HG03520 (cell line): ENCODE measurements at regions not wholly inside any gene's neighbourhood (a gene's known extent, or its start where the extent isn't known, plus 50 kb on each side); places are given as distances from the start of the nearest gene placed in this dataset.

Source experiments
- ATAC-seq: cut with Tn5 transposase; IDR thresholded peaks from one replicate; pipeline ENCODE4 v1.9.1; 2021; ENCODE audit warnings: mild to moderate bottlenecking, moderate library complexity; ENCODE audit not compliant: unreplicated experiment

GRCh38 chr9:16128003-16128402 is 575.2 kb downstream of the CCDC171 start:
- ATAC-seq: no peak

- no peak for ATAC-seq
Measured at GRCh38 chr9:16131264-16131663, 578.4 kb downstream of the CCDC171 start.

GRCh38 chr9:16132513-16132912 is 579.7 kb downstream of the CCDC171 start:
- no peak for ATAC-seq

DNA sequence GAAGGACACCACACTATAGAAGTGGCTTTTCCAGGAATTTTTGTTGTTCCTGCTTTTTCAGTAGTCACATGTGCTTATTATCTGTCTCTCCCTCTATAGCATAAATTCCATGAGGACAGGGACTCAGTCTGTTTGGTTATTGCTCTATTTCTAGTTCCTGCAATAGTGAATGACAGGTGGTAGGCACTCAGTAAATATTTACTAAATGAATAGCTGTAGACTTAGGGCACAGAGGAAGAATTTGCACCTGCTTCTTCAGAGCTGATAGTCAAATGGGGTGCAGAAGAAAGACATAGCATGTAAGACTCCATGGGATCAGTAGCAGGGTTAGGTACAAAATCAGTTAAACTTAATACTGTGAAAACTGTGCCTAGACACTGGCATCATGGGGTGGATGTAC is 580.2 kb downstream of the CCDC171 start:
- ATAC-seq: no peak

DNA sequence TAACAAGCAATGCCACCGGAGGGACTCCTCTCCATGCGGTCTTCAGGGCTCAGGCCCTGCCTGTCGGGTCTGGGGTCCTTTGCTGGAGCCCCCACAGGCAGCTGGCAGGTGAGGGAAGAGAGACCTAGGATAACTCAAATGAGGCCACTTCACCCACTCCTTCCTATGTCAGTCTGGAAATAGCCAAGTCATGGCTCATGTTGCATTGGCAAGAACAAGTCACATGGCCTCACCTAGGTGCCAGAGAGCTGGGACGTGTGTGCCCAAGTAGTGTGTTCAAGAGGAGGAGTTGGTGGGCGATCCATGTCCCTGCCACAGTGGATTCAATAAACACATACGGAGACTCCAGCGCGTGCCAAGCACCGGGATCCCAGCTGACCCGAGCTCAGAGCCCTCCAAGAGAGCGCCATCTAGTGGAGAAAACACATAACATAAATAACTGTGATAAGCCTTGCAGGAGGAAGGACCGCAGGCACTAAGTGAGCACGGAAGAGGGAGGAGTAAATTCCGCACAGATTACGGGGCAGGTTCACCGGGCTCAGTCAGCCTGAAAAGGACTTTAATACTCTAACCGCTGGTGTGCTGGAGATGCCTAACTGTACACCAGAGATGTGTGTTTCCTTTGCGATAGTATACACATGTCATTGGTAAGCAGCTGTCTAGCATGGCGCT is 580.8 kb downstream of the CCDC171 start:
- peak; percentile 85 for ATAC-seq

DNA sequence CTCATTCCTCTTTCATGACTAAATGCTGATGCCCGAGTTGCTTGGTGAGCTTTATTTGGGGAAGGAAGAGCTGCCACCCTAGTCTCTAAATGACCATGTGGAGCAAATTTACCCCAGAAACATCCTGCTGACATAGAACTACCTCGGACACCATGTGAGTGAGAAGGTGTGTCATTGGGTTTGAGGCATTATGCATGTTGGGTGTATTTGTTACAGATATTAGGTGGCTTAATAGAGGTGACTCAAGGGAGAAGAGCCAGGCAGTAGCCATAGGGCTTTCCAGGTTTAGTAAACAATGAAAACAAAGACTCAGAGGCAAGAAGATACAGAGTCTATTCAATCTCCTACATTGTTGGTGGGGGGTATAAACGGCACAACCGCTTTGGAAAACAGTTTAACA is 581.5 kb downstream of the CCDC171 start:
- no peak for ATAC-seq

DNA sequence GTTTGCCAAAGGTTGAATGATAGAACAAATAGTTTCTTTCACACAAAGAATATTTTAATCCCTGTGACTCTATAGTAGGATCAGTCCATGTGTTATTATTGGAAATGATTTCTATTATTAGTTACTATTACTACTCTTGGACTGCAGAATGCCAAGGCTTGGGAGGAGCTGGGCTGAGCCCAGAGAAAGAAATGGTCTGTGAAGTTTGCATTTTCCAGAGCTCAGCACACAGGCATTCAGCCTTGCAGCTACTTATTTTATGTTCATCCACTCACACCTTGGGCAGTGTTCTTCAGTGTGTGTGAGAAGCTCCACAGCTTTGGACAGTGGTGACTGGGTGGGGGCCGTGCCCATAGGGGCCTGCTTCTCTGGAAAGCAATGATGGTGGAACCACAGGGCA is 583.1 kb downstream of the CCDC171 start:
- ATAC-seq: no peak

DNA sequence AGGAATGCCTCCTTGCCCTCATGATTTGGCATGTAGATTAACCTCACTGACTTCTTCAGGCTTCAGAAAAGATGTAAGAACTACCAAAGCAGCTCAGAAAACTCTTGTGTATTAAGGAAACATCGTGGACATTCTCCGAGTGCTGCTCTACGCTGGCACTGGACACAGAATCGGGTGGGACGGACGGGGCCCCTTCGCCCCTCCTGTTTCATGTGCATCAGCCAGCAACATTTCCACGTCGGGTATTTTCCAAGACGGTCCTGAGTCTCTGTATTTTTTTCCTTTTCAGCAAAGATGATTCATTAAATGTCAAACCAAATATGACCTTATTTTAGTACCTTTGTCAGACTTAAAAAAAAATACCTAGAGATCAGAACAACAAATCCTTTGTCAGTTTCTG is 583.6 kb downstream of the CCDC171 start:
- no peak for ATAC-seq

- no peak for ATAC-seq
Measured at GRCh38 chr9:16136961-16137360, 584.1 kb downstream of the CCDC171 start.

DNA sequence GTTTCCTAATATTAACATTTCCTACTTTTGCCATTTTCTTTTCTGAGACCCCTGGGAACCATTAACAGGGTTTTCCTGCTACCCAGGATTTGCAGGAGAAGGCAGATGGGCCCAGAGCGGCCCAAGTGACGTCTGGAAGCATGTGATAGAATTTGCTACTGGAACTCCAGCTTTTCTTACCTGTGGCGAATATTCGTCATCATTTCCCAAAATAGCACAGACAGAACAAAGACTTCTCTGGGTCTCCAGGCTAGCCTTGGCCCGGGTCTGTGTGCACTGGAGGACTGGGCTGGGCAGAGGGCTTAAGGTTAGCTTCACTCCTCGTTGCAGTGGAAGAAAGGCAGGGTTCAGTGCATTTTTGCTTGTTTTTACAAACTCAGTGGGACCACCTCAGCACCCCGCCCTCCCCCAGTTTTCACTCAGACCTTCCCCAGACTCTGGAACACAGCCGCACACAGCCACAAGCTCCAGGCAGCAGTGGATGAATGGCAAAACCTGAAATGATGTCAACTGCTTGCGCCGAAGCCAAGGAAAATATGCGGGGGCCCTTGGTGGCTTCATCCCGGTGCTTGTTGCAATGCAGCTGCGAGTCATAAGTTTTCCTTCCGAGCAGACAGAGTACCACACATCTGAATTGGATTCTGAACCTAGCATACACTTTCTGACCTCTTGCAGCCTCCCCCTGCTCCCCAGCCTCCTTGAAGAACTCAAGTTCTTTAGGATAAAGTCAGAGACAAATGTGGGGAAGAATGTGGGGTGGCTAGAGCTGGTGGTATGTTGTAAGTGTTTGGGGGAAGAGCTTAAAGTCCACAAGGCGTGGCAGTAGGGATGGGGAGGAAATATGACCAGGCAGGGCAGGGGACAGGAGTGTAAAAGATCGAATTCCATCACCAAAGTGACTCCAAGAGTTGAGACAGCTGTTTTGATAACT is 586.0 kb downstream of the CCDC171 start:
- no peak for ATAC-seq

DNA sequence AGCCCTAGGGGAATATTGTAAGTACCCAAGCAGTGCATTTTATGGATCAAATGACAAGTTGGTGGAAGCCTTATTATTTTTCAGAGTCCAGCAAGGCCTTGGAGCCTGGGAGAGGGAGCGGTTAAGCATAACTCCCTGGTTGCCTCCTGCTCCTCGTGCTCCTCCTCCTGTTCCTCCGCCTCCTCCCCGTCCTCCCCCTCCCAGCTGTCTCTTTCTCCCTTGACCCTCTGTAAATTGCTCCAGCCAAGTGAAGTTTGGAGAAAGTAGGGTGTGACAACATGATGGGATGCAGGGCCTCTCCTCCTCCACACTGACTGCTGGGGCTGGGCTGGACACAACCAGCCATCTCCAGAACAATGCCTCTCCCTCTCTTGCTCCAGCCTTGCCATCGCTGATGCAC is 586.9 kb downstream of the CCDC171 start:
- no peak for ATAC-seq

- ATAC-seq: no peak
Measured at GRCh38 chr9:16143310-16143709, 590.5 kb downstream of the CCDC171 start.

DNA sequence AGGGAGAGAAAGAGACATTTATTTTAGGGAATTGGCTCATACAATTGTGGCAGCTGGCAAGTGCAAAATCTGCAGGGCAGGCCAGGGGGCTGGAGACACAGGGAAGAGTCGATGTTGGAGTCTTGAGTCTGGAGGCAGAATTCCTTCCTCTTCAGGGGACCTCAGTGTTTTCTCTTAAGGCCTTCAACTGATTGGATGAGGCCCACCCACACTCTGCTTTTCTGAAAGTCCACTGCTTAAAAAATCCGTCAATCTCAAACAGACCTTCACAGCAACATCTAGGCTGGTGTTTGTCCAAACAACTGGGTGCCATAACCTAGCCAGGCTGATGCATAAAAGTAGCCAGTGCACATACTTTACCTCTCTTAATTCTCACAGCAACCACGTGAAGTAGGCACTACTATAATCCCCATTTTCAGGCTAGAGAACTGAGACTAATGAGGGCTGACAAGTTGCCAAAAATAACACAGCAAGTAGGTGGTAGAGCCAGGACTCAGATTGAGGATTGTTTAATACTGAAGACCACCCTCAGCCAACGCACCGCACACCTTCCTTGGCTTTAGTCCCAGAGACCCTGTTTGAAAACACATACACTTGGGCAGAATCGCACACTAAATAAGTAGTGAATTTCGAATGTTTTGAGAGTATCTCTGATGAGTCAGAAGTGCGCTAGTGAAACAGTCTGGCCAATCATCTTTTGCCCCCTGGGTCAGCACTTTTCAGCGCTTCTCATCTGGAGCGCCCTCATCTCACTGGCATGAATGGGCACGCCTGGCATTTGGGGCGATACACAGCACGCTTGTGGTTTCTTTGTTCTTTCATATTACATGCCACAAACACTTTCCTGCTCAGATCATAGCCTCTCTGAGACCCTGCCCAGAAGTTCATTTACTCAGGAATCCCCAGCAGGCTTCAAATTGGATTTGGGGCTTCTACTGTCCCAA is 591.4 kb downstream of the CCDC171 start:
- ATAC-seq: no peak

DNA sequence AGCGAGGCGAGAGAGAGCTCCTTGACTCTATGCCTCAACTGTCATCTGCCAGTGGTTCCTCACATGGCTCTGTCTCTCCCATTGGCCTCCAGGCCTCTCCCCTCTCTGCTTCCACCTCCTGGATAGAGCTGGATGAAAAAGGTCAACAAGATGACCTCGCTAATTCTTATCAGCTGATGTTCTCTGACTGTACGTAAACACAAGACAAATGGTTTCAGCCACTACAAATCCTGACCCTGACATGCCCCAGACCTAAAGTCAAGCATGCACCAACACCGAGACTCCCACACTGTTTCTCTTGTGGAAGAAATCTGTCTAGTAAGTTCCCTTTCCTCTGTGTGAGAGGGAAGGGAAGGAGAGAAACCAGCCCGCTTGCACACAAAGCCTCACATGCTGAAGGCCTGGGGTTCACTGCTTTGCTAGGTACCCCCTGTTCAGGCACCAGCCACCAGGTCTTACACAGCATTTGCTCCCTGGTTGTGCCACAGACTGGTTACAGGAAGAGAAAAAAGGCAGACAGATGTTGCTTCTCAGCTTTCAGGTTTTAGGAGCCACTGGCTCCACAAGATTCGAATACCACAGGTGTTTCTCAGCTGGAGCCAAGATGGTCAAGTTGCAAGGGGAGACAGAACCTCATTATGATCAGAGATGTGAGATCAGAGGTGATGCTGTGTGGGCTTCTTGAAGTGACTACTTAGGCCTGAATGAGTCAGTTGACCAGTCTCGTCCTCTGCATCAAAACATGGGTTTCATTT is 592.5 kb downstream of the CCDC171 start:
- ATAC-seq: no peak

DNA sequence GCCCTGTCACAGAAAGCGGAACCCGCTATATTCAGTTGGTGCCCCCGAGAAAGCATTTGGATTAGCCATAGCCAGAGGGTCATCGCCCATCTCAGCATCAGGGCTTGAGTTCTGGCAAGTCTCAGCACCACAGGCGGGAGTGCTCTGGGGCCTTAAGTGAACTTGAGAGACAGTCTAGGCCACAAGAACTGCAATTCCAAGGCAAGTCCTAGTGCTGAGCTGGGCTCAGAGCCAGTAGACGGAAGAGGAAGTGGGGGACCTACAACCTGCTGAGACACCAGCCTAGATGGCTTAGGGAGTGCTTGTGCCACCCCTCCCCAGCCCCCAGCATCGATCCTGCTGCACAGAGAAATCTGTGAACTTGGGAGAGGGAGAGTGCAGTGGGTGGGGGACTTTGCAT is 594.9 kb downstream of the CCDC171 start:
- ATAC-seq: no peak

DNA sequence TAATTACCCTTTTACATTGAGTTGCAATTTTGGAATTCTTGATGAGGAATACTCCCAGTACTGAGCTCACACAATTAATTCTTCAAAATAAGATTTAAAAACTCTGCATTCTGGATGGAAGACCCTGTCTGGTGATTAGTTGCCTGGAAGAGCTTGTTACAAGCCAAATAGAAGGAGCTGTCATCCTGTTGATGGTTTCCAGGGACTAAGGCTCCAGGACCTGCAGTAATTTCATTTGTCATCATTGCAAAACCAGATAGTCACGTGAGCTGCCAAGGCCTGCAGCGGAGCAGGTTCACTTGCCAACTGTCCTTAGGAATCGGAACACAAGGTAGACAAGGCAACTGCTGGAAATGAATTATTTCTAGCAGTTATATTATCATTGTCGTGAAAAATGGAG is 597.7 kb downstream of the CCDC171 start:
- no peak for ATAC-seq

DNA sequence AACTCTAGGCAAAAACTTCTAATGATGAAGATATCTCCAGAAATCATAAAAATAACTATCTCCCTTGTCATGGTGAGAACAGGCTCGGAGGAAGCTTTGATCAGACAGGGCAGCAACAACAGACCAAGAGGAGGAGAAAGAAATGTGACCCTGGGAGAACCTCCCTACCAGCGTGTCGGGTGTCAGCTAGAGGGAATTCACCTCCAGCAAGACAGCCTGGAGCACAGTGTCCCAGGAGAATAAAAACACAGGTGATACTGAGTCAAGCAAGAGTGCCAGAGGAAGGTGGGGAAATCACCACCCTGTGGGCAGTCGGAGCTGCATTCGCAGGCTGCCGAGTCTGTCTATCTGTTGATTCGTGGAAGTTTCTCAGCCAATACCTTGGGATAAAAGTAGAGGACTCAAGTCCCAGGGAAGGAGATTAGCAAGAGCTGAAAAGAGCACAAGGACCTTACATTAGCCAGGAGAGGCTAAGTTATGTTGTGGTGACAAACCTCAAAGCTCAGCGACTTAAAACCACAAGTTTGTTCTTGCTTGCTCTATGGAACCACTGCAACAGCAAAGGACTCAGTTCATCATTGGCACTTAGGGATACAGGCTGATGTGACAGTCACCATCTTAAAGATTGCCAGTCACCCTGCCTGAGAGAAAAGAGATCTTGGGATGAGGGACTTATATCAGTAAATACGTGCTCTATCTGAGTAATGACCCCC is 598.3 kb downstream of the CCDC171 start:
- ATAC-seq: no peak

DNA sequence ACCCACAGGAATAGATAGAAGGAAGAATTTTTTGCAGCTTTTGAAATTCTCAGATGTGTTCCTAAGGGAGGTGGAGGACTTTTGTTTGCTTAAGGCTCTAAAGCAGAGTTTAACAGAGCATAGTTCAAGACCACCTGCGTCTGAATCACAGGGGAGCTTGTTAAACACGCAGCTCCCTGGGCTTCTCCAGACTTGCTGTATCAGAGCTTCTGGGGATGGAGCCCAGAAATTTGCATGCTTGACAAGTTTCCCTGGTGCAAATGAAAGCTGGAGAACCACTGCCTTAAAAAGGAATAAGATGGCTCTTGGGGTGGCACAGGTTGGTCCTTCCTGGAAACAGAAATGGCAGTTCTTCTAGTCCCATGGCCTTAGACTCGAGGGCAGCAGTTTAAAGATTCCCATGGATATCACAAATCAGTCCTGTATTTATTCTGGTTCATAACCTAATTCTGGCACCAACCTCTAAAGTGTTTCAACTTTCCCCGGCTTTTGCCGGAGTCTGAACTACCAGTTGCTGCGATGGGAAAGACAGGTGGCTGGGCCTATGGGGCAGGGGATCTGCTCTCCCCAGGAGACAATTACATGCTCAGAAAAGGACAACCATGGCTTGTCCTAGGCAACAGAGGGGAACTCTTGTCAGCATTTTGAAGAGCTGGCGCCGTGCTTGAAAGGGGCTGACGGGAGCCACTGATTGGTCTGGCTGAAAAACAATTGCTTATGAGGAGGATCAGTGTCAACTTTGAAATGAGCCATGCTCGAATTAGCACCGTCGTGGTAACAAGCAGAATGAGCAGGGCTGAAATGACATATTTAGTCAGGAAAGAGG is 599.6 kb downstream of the CCDC171 start:
- ATAC-seq: no peak

DNA sequence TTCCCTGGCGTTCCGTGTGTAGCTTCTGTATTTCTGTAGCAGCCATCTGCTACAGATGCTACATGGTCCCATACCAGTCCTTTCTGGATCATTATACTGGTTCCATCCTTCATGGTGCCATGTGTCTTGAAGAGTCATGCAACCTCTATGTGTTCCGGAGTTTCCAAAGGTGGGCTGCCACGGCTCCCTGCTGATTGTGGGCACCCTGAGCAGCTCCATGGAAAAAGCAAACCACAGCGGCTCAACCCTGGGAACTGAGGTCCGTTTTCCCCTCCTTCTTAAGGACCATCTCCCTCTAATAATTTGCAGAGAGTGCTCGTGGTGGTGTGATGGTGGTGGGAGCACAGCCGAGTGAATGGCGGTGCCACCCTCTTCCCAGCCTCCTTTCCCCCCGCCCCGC is 600.4 kb downstream of the CCDC171 start:
- ATAC-seq: no peak
